OCI-LY1 (cell line): ENCODE measurements at regions not wholly inside any gene's neighbourhood (a gene's known extent, or its start where the extent isn't known, plus 50 kb on each side); places are given as distances from the start of the nearest gene placed in this dataset.

Experiments used
- H2AFZ ChIP-seq: fragments of 200-600 bp; sonication (generic), shearing (Covaris generic); 2 replicates; pipeline ENCODE4 v1.6.0; 2014; ENCODE audit warnings: antibody characterized with exemption, mild to moderate bottlenecking, low read length
- H3F3A ChIP-seq: fragments of 200-600 bp; sonication (generic), shearing (Covaris generic); 2 replicates; pipeline ENCODE4 v1.6.0; 2014; ENCODE audit warnings: mild to moderate bottlenecking, antibody characterized with exemption, low read length, moderate library complexity; ENCODE audit not compliant: insufficient read depth
- H3K27ac ChIP-seq: fragments of 200-600 bp; sonication (generic); 2 replicates; pipeline ENCODE4 v1.5.1; 2014; ENCODE audit warnings: low read length, mixed run types, mild to moderate bottlenecking, low read depth; ENCODE audit not compliant: poor library complexity, severe bottlenecking
- H3K27me3 ChIP-seq: fragments of 200-600 bp; sonication (generic); 2 replicates; pipeline ENCODE4 v1.6.0; 2014; ENCODE audit warnings: antibody characterized with exemption, mild to moderate bottlenecking, low read length, moderate library complexity; ENCODE audit not compliant: insufficient read depth
- H3K36me3 ChIP-seq: fragments of 200-600 bp; sonication (generic); 2 replicates; pipeline ENCODE4 v1.6.1; 2014; ENCODE audit warnings: mild to moderate bottlenecking, antibody characterized with exemption, low read length, moderate library complexity, mixed read lengths; ENCODE audit not compliant: insufficient read depth
- H3K4me1 ChIP-seq: fragments of 200-600 bp; sonication (generic); 2 replicates; pipeline ENCODE4 v1.5.1; 2014; ENCODE audit warnings: mild to moderate bottlenecking, low read length, moderate library complexity; ENCODE audit not compliant: insufficient read depth, severe bottlenecking
- H3K4me2 ChIP-seq: fragments of 200-600 bp; sonication (generic), shearing (Covaris generic); 2 replicates; pipeline ENCODE4 v1.6.1; 2014; ENCODE audit warnings: low read length
- H3K4me3 ChIP-seq: fragments of 200-600 bp; sonication (generic); 2 replicates; pipeline ENCODE4 v1.5.1; 2014; ENCODE audit warnings: low read length, low read depth, mild to moderate bottlenecking, mixed read lengths; ENCODE audit not compliant: poor library complexity, severe bottlenecking
- H3K79me2 ChIP-seq: fragments of 200-600 bp; shearing (Covaris generic); 2 replicates; pipeline ENCODE4 v1.6.1; 2016; ENCODE audit warnings: mixed run types, low read length, mixed read lengths; ENCODE audit not compliant: insufficient read depth
- H3K9ac ChIP-seq: fragments of 200-600 bp; sonication (generic), shearing (Covaris generic); 2 replicates; pipeline ENCODE4 v1.6.1; 2014; ENCODE audit warnings: mild to moderate bottlenecking, low read length, mixed read lengths
- H3K9me2 ChIP-seq: fragments of 200-600 bp; sonication (generic), shearing (Covaris generic); 2 replicates; pipeline ENCODE4 v1.6.1; 2014; ENCODE audit warnings: low read depth, mild to moderate bottlenecking, low read length, mixed read lengths
- H3K9me3 ChIP-seq: fragments of 200-600 bp; shearing (Covaris generic); 2 replicates; pipeline ENCODE4 v1.6.1; 2014; ENCODE audit warnings: low read length, mixed read lengths
- H4K20me1 ChIP-seq: fragments of 200-600 bp; sonication (generic), shearing (Covaris generic); 2 replicates; pipeline ENCODE4 v1.6.0; 2016; ENCODE audit warnings: mild to moderate bottlenecking, low read length; ENCODE audit not compliant: insufficient read depth
- EZH2 ChIP-seq: fragments of 200-600 bp; sonication (generic), shearing (Covaris generic); IDR thresholded peaks from 2 replicates; pipeline ENCODE4 v1.8.0; 2017; ENCODE audit warnings: borderline replicate concordance, mixed run types, mild to moderate bottlenecking, antibody characterized with exemption, low read length, moderate library complexity, mixed read lengths
- TF ChIP-seq, protein P1 (sequence below): fragments of 200-600 bp; sonication (generic), shearing (Covaris generic); IDR thresholded peaks from 2 replicates; pipeline ENCODE4 v1.5.1; 2017; ENCODE audit warnings: mild to moderate bottlenecking, antibody characterized with exemption, low read length, moderate library complexity, mixed read lengths

DNA sequence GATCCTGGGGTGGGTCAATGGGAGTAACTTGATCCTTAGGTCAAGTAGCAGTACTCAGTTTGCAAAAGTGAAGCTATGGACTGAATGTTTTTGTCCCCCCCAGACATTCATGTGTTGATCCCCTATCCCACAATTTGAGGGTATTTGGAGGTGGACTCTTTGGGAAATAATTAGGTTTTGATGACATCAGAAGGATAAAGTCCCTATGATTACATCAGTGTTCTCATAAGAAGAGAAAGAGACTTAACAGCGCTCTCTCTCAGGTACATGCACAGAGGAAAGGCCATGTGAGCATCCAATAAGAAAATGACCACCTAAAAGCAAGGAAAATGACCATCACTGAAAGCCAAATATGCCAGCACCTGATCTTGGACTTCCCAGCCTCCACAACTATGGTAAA is 550.8 kb downstream of the FOXG1 start:
- no peak overlapping the region for H3K9ac ChIP-seq

DNA sequence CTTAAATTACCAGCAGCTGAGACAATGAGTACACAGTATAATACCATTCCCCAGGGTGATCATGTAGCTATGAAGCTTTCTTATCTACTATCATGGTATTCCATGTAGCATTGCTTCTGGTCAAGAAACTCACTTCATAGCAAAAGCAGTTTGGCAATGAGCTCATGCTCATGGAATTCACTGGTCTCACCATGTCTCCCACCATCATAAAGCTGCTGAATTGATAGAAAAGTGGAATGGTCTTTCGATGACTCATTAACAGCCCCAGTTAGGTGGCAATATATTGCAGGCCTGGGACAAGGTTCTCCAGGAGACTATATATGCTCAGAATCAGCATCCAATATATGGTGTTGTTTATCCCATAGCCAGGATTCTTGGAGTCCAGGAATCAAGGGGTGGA is 553.7 kb downstream of the FOXG1 start:
- Histone ChIP-seq H3K9ac (no peak overlapping the region), H2AFZ (no peak overlapping the region), H3K4me3 (no peak overlapping the region), H3F3A (no peaks in the 10 kb centered on the region), H3K9me3 (no peaks in the 10 kb centered on the region), H3K27me3 (no peaks in the 10 kb centered on the region), H3K27ac (no peak overlapping the region), H3K9me2 (no peaks in the 10 kb centered on the region), H3K4me2 (no peak overlapping the region), H4K20me1 (no peaks in the 10 kb centered on the region), H3K36me3 (no peaks in the 10 kb centered on the region), H3K4me1 (no peaks in the 10 kb centered on the region), H3K79me2 (no peaks in the 10 kb centered on the region)
- TF ChIP-seq EZH2 = no peak
- TF ChIP-seq, protein P1, sequence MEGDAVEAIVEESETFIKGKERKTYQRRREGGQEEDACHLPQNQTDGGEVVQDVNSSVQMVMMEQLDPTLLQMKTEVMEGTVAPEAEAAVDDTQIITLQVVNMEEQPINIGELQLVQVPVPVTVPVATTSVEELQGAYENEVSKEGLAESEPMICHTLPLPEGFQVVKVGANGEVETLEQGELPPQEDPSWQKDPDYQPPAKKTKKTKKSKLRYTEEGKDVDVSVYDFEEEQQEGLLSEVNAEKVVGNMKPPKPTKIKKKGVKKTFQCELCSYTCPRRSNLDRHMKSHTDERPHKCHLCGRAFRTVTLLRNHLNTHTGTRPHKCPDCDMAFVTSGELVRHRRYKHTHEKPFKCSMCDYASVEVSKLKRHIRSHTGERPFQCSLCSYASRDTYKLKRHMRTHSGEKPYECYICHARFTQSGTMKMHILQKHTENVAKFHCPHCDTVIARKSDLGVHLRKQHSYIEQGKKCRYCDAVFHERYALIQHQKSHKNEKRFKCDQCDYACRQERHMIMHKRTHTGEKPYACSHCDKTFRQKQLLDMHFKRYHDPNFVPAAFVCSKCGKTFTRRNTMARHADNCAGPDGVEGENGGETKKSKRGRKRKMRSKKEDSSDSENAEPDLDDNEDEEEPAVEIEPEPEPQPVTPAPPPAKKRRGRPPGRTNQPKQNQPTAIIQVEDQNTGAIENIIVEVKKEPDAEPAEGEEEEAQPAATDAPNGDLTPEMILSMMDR = no peak

More for the DNA sequence above, 550.8 kb downstream of the FOXG1 start:
- Histone ChIP-seq H3K27me3 (no peaks in the 10 kb centered on the region), H3K4me1 (no peaks in the 10 kb centered on the region), H3K4me2 (no peak overlapping the region), H2AFZ (no peak overlapping the region), H3K36me3 (no peaks in the 10 kb centered on the region), H3K4me3 (no peak overlapping the region), H3K79me2 (no peaks in the 10 kb centered on the region), H3K27ac (no peak overlapping the region), H3K9me3 (no peaks in the 10 kb centered on the region), H3K9me2 (no peaks in the 10 kb centered on the region), H4K20me1 (no peaks in the 10 kb centered on the region), H3F3A (no peaks in the 10 kb centered on the region)
- TF ChIP-seq, protein P1 = no peak
- no peak for TF ChIP-seq EZH2

DNA sequence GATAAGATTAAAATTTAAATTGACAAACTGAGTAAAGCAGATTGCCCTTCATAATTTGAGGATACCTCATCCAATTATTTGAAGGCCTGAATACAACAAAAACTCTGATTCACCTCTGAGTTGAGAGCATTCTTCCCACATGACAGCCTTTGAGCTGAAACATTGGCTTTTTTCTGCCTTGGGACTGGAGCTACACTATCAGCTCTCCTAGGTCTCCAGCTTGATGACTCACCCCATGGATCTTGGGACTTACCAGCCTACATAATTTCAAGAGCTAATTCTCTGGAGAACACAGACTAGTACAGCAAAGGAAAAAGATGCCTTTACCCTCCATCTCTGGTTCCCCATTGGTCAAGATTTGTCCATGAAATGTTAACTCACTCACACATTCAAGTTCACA is 555.1 kb downstream of the FOXG1 start:
- no peaks in the 10 kb centered on the region for H3K4me1 ChIP-seq
- no peak overlapping the region for H3K4me2 ChIP-seq
- H3K9me3 ChIP-seq = no peaks in the 10 kb centered on the region
- H3K9me2 ChIP-seq = no peaks in the 10 kb centered on the region
- no peak overlapping the region for H3K27ac ChIP-seq
- H3K9ac ChIP-seq = no peak overlapping the region
- H4K20me1 ChIP-seq = no peaks in the 10 kb centered on the region
- no peak overlapping the region for H2AFZ ChIP-seq
- no peaks in the 10 kb centered on the region for H3K79me2 ChIP-seq
- no peaks in the 10 kb centered on the region for H3K36me3 ChIP-seq
- no peaks in the 10 kb centered on the region for H3F3A ChIP-seq
- no peaks in the 10 kb centered on the region for H3K27me3 ChIP-seq
- TF ChIP-seq, protein P1 = no peak
- TF ChIP-seq EZH2 = no peak
- no peak overlapping the region for H3K4me3 ChIP-seq
